Keratinocyte (primary cell): ENCODE measurements at regions not wholly inside any gene's neighbourhood (a gene's known extent, or its start where the extent isn't known, plus 50 kb on each side); places are given as distances from the start of the nearest gene placed in this dataset.

Experiments used
- DNase-seq: peaks from one replicate; pipeline ENCODE4 v3.0.0-alpha.2; 2011; ENCODE audit warnings: low read depth, missing footprints, low spot score
- FAIRE-seq: peaks from 2 replicates; lab custom pipeline; 2011; peaks lifted over from hg19 to GRCh38; lab: Jason Lieb, UNC
- H2AFZ ChIP-seq: 2 replicates; pipeline ENCODE4 v1.6.0; 2012; ENCODE audit warnings: low read length, control low read depth, inconsistent platforms; ENCODE audit not compliant: control insufficient read depth
- H3K27ac ChIP-seq: 2 replicates; pipeline ENCODE4 v1.5.1; 2011; ENCODE audit warnings: low read length; ENCODE audit not compliant: control insufficient read depth, insufficient read depth
- H3K27me3 ChIP-seq: 3 replicates; pipeline ENCODE4 v1.6.0; 2011; ENCODE audit warnings: low read length; ENCODE audit not compliant: control insufficient read depth, insufficient read depth; ENCODE audit errors: extremely low read depth
- H3K36me3 ChIP-seq, 2 experiments: 2 replicates in 1 of 2; 3 replicates in 1 of 2; pipeline ENCODE4 v1.5.1; 2011; ENCODE audit warnings: low read length in 2 of 2, mild to moderate bottlenecking in 1 of 2; ENCODE audit not compliant: control insufficient read depth in 2 of 2, insufficient read depth in 2 of 2; ENCODE audit errors: extremely low read depth in 1 of 2
- H3K4me1 ChIP-seq: 3 replicates; pipeline ENCODE4 v1.5.1; 2011; ENCODE audit warnings: low read length; ENCODE audit not compliant: control insufficient read depth, insufficient read depth; ENCODE audit errors: extremely low read depth
- H3K4me2 ChIP-seq: 3 replicates; pipeline ENCODE4 v1.6.0; 2011; ENCODE audit warnings: low read depth, low read length; ENCODE audit not compliant: control insufficient read depth, insufficient read depth; ENCODE audit errors: extremely low read depth
- H3K4me3 ChIP-seq, 3 experiments: fragments of 200-600 bp in 1 of 3; sonication (generic) in 1 of 3; 2 replicates in 2 of 3; 3 replicates in 1 of 3; pipeline ENCODE4 v1.5.1; 2011 to 2016; ENCODE audit warnings: low read length in 3 of 3, mild to moderate bottlenecking in 3 of 3, control low read depth in 2 of 3, inconsistent platforms in 1 of 3, low read depth in 1 of 3, mixed read lengths in 1 of 3, mixed run types in 1 of 3, moderate library complexity in 1 of 3; ENCODE audit not compliant: control insufficient read depth in 2 of 3, insufficient read depth in 2 of 3; ENCODE audit errors: extremely low read depth in 1 of 3
- H3K79me2 ChIP-seq: 2 replicates; pipeline ENCODE4 v1.6.0; 2012; ENCODE audit warnings: low read length; ENCODE audit not compliant: control insufficient read depth, insufficient read depth
- H3K9ac ChIP-seq: 3 replicates; pipeline ENCODE4 v1.6.0; 2011; ENCODE audit warnings: low read length; ENCODE audit not compliant: control insufficient read depth, insufficient read depth; ENCODE audit errors: extremely low read depth
- H3K9me1 ChIP-seq: 3 replicates; pipeline ENCODE4 v1.6.0; 2011; ENCODE audit warnings: low read length; ENCODE audit not compliant: control insufficient read depth, insufficient read depth; ENCODE audit errors: extremely low read depth
- H3K9me3 ChIP-seq: 2 replicates; pipeline ENCODE4 v1.5.1; 2012; ENCODE audit warnings: low read depth, low read length; ENCODE audit not compliant: control insufficient read depth
- H4K20me1 ChIP-seq: 3 replicates; pipeline ENCODE4 v1.6.0; 2011; ENCODE audit warnings: low read length; ENCODE audit not compliant: control insufficient read depth, insufficient read depth; ENCODE audit errors: extremely low read depth
- EZH2 ChIP-seq: IDR thresholded peaks from one replicate; pipeline ENCODE4 v1.6.1; 2012; ENCODE audit warnings: inconsistent platforms, mild to moderate bottlenecking, low read length, moderate library complexity
- dilution Hi-C: fragments of 300-500 bp; cut with MboI; formaldehyde crosslinking; loops from one replicate; pipeline ENCODE4 v1.7.0; 2020; ENCODE audit warnings: low sequenced_read_pairs; ENCODE audit not compliant: extremely low pct_ligation_motif_present
- TF ChIP-seq, protein P1 (sequence below), 3 experiments: IDR thresholded peaks in 1 of 3; conservative IDR thresholded peaks in 1 of 3; optimal IDR thresholded peaks in 1 of 3; 2 replicates in 2 of 3; 3 replicates in 1 of 3; pipeline versions ENCODE3 to v1.5.1; 2011; ENCODE audit warnings: low read length in 3 of 3, mild to moderate bottlenecking in 3 of 3, moderate library complexity in 2 of 3, control low read depth in 1 of 3, inconsistent platforms in 1 of 3; ENCODE audit not compliant: insufficient read depth in 2 of 3; ENCODE audit errors: extremely low read depth in 1 of 3

DNA sequence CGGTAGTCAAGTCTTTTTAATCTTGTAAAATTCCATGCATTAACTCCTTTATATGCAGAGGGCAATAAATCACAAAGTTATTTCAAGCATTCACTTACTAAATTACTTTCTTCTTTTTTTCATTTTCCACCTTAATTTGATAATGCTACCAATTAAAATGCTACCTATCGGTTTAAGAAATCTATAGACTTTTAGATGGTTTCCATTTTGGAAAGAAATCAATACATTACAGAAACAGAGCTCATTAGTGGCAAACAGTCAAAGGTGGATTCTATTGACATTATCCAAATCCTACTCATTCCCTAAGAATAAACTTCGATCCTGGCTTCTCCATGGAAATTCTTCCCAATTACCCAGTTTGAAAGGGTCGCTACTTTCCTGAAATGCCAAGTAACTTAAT is 176.5 kb downstream of the MREG start:
- Histone ChIP-seq H3K9ac (no peak overlapping the region), H2AFZ (no peak overlapping the region), H3K9me1 (no peaks in the 10 kb centered on the region), H3K36me3 (no peaks in the 10 kb centered on the region), H3K4me1 (no peaks in the 10 kb centered on the region), H3K4me2 (no peak overlapping the region), H3K27ac (no peak overlapping the region), H3K79me2 (no peaks in the 10 kb centered on the region), H3K27me3 (no peaks in the 10 kb centered on the region), H4K20me1 (no peaks in the 10 kb centered on the region), H3K9me3 (no peaks in the 10 kb centered on the region), H3K4me3 (no peak overlapping the region)
- TF ChIP-seq, protein P1, sequence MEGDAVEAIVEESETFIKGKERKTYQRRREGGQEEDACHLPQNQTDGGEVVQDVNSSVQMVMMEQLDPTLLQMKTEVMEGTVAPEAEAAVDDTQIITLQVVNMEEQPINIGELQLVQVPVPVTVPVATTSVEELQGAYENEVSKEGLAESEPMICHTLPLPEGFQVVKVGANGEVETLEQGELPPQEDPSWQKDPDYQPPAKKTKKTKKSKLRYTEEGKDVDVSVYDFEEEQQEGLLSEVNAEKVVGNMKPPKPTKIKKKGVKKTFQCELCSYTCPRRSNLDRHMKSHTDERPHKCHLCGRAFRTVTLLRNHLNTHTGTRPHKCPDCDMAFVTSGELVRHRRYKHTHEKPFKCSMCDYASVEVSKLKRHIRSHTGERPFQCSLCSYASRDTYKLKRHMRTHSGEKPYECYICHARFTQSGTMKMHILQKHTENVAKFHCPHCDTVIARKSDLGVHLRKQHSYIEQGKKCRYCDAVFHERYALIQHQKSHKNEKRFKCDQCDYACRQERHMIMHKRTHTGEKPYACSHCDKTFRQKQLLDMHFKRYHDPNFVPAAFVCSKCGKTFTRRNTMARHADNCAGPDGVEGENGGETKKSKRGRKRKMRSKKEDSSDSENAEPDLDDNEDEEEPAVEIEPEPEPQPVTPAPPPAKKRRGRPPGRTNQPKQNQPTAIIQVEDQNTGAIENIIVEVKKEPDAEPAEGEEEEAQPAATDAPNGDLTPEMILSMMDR (optimal IDR thresholded peaks at IDR 0.05 in 1 of 3, IDR thresholded peaks at IDR 0.05 in 1 of 3, conservative IDR thresholded peaks at IDR 0.05 in 1 of 3; ENCODE audit: extremely low read depth in 1 of 3, insufficient read depth in 2 of 3, low read length in 3 of 3), result no peak
- no peak for TF ChIP-seq EZH2
- dilution Hi-C loops, result no loop called here
- DNase-seq, result no peak
- no peak for FAIRE-seq

DNA sequence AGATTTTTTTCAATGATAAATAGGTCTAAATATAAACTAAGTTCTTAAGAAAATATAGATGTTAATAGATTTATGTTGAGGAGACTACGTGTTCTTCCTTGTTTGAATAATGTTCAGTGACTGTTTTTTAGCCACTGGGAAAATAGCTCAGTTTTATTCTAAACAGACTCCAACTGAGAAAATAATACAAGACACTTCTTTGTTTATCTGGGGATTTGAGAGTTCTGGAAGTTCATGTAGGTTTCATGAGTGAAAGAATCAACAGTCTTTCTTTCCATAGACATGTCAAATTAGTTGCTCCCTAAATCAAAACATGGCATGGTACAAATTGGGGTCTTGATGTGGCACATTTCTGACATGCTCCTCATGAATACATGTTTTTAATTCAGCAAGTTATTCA is 177.7 kb downstream of the MREG start:
- no peak overlapping the region for H3K27ac ChIP-seq
- TF ChIP-seq, protein P1 (optimal IDR thresholded peaks at IDR 0.05 in 1 of 3, IDR thresholded peaks at IDR 0.05 in 1 of 3, conservative IDR thresholded peaks at IDR 0.05 in 1 of 3; ENCODE audit: extremely low read depth in 1 of 3, insufficient read depth in 2 of 3, low read length in 3 of 3), result no peak
- TF ChIP-seq EZH2, result no peak
- no peak for FAIRE-seq
- H3K36me3 ChIP-seq, result no peaks in the 10 kb centered on the region
- H2AFZ ChIP-seq, result no peak overlapping the region
- H4K20me1 ChIP-seq, result no peaks in the 10 kb centered on the region
- no peak for DNase-seq
- H3K4me1 ChIP-seq, result no peaks in the 10 kb centered on the region
- no peak overlapping the region for H3K9ac ChIP-seq
- H3K79me2 ChIP-seq, result no peaks in the 10 kb centered on the region
- no peak overlapping the region for H3K4me2 ChIP-seq
- no peaks in the 10 kb centered on the region for H3K9me1 ChIP-seq
- no peak overlapping the region for H3K4me3 ChIP-seq
- no peaks in the 10 kb centered on the region for H3K9me3 ChIP-seq
- no peaks in the 10 kb centered on the region for H3K27me3 ChIP-seq
- dilution Hi-C loops, result no loop called here
